ENCODE measurements at regions not wholly inside any gene's neighbourhood (a gene's known extent, or its start where the extent isn't known, plus 50 kb on each side); places are given as distances from the start of the nearest gene placed in this dataset.

DNA sequence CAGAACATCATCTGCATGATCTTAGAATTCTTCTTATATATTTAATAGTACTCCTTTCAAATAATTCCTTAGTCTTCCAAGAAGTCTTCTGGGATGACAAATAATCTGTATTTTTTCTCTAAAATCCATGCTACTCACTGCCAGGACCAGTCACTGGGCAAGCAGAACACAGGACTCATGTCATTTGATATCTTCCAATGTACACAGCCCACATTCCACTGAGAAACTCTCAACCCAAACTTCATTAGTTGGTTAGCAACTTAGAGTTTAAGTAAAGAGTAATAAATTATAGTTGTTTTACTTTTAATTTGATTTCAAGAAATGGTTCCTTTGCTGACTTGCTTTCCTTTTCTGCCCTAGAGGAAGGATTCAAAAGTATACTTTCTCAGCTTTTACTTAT is 317.0 kb downstream of the VGLL3 start:
- Histone ChIP-seq H3K4me2 (ENCODE audit: control insufficient read depth, insufficient read depth) (no peak overlapping the region), H3K36me3 (ENCODE audit: control insufficient read depth in 2 of 2, insufficient read depth in 2 of 2, low read length in 1 of 2) (no peaks in the 10 kb centered on the region), H3K4me1 (ENCODE audit: control insufficient read depth, insufficient read depth, low read length) (no peaks in the 10 kb centered on the region), H4K20me1 (ENCODE audit: control insufficient read depth, insufficient read depth) (no peaks in the 10 kb centered on the region), H2AFZ (ENCODE audit: control insufficient read depth, low read depth, low read length) (no peak overlapping the region), H3K4me3 (no peak overlapping the region), H3K79me2 (ENCODE audit: control insufficient read depth, insufficient read depth, low read length) (no peaks in the 10 kb centered on the region), H3K27me3 (replicated peaks in 1 of 2; ENCODE audit: control insufficient read depth in 2 of 2, insufficient read depth in 2 of 2, low read length in 1 of 2) (no peaks in the 10 kb centered on the region), H3K9ac (ENCODE audit: control insufficient read depth, insufficient read depth, low read length) (no peak overlapping the region), H3K27ac (ENCODE audit: control insufficient read depth, insufficient read depth) (no peak overlapping the region), H3K9me3 (replicated peaks; ENCODE audit: control insufficient read depth, insufficient read depth, low read length) (no peaks in the 10 kb centered on the region)
- in situ Hi-C loops (cut with MboI) (no loop called here), intact Hi-C loops (cut with micrococcal nuclease; ENCODE audit: unreplicated experiment) (no loop called here)
- ATAC-seq (no peak), DNase-seq (ENCODE audit: low read depth, low spot score) (no peak), FAIRE-seq (no peak)
- RAD21 ChIA-PET (ENCODE audit: unreplicated experiment): no interaction called here
- CTCF ChIA-PET: no interaction called here
- BruUV-seq (replicated peaks): no TSS peak
- POLR2A ChIA-PET: no interaction called here
- TF ChIP-seq SMAD1 (IDR thresholded peaks at IDR 0.05; ENCODE audit: low read depth, partially characterized antibody) (no peak), ASH2L (IDR thresholded peaks at IDR 0.05; ENCODE audit: borderline replicate concordance, low read depth) (no peak), SMARCA5 (IDR thresholded peaks at IDR 0.05) (no peak), NBN (IDR thresholded peaks at IDR 0.05) (no peak), EZH2 (IDR thresholded peaks at IDR 0.05; ENCODE audit: borderline replicate concordance, control insufficient read depth, low read depth, low read length) (no peak), BHLHE40 (IDR thresholded peaks at IDR 0.05; ENCODE audit: borderline replicate concordance in 1 of 2, low read depth in 2 of 2, low read length in 1 of 2) (no peak), CHD1 (IDR thresholded peaks at IDR 0.05; ENCODE audit: low read depth, low read length) (no peak), HDAC6 (IDR thresholded peaks at IDR 0.05; ENCODE audit: unreplicated experiment) (no peak), EED (IDR thresholded peaks at IDR 0.05; ENCODE audit: low read depth) (no peak), BACH1 (IDR thresholded peaks at IDR 0.05; ENCODE audit: borderline replicate concordance) (no peak), SIN3A (IDR thresholded peaks at IDR 0.05; ENCODE audit: low read depth, low read length) (no peak), LARP7 (IDR thresholded peaks at IDR 0.05) (no peak), ZZZ3 (IDR thresholded peaks at IDR 0.05; ENCODE audit: control insufficient read depth, insufficient read length, low read depth) (no peak)
- TF ChIP-seq, protein P1, sequence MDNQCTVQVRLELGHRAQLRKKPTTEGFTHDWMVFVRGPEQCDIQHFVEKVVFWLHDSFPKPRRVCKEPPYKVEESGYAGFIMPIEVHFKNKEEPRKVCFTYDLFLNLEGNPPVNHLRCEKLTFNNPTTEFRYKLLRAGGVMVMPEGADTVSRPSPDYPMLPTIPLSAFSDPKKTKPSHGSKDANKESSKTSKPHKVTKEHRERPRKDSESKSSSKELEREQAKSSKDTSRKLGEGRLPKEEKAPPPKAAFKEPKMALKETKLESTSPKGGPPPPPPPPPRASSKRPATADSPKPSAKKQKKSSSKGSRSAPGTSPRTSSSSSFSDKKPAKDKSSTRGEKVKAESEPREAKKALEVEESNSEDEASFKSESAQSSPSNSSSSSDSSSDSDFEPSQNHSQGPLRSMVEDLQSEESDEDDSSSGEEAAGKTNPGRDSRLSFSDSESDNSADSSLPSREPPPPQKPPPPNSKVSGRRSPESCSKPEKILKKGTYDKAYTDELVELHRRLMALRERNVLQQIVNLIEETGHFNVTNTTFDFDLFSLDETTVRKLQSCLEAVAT (IDR thresholded peaks at IDR 0.05): no peak
- TF ChIP-seq, protein P2, sequence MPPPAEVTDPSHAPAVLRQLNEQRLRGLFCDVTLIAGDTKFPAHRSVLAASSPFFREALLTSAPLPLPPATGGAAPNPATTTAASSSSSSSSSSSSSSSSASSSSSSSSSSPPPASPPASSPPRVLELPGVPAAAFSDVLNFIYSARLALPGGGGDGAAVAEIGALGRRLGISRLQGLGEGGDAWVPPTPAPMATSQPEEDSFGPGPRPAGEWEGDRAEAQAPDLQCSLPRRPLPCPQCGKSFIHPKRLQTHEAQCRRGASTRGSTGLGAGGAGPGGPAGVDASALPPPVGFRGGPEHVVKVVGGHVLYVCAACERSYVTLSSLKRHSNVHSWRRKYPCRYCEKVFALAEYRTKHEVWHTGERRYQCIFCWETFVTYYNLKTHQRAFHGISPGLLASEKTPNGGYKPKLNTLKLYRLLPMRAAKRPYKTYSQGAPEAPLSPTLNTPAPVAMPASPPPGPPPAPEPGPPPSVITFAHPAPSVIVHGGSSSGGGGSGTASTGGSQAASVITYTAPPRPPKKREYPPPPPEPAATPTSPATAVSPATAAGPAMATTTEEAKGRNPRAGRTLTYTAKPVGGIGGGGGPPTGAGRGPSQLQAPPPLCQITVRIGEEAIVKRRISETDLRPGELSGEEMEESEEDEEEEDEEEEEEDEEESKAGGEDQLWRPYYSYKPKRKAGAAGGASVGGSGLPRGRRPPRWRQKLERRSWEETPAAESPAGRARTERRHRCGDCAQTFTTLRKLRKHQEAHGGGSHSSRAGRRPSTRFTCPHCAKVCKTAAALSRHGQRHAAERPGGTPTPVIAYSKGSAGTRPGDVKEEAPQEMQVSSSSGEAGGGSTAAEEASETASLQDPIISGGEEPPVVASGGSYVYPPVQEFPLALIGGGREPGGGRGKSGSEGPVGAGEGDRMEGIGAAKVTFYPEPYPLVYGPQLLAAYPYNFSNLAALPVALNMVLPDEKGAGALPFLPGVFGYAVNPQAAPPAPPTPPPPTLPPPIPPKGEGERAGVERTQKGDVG (CRISPR knock-in tag; IDR thresholded peaks at IDR 0.05): no peak
- TF ChIP-seq, protein P3, sequence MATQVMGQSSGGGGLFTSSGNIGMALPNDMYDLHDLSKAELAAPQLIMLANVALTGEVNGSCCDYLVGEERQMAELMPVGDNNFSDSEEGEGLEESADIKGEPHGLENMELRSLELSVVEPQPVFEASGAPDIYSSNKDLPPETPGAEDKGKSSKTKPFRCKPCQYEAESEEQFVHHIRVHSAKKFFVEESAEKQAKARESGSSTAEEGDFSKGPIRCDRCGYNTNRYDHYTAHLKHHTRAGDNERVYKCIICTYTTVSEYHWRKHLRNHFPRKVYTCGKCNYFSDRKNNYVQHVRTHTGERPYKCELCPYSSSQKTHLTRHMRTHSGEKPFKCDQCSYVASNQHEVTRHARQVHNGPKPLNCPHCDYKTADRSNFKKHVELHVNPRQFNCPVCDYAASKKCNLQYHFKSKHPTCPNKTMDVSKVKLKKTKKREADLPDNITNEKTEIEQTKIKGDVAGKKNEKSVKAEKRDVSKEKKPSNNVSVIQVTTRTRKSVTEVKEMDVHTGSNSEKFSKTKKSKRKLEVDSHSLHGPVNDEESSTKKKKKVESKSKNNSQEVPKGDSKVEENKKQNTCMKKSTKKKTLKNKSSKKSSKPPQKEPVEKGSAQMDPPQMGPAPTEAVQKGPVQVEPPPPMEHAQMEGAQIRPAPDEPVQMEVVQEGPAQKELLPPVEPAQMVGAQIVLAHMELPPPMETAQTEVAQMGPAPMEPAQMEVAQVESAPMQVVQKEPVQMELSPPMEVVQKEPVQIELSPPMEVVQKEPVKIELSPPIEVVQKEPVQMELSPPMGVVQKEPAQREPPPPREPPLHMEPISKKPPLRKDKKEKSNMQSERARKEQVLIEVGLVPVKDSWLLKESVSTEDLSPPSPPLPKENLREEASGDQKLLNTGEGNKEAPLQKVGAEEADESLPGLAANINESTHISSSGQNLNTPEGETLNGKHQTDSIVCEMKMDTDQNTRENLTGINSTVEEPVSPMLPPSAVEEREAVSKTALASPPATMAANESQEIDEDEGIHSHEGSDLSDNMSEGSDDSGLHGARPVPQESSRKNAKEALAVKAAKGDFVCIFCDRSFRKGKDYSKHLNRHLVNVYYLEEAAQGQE (IDR thresholded peaks at IDR 0.05; ENCODE audit: low read depth, low read length): no peak
- SMC1A ChIA-PET (ENCODE audit: uncharacterized antibody, unreplicated experiment): no interaction called here
